ENCODE measurements at regions not wholly inside any gene's neighbourhood (a gene's known extent, or its start where the extent isn't known, plus 50 kb on each side); places are given as distances from the start of the nearest gene placed in this dataset.

GRCh38 chr9:31736581-31737179 lies 647.8 kb upstream of the ACO1 start:
- Histone ChIP-seq H4K20me1 (ENCODE audit: insufficient read depth, low read length) (no peaks in the 10 kb centered on the region), H3K4me2 (ENCODE audit: low read depth, low read length) (no peak overlapping the region), H2BK20ac (ENCODE audit: low read depth, low read length) (no peak overlapping the region), H2BK15ac (ENCODE audit: low read depth, low read length) (no peak overlapping the region), H3K27ac (ENCODE audit: insufficient read depth, low read length) (no peak overlapping the region), H4K8ac (ENCODE audit: low read depth in 2 of 2, low read length in 2 of 2) (no peak overlapping the region), H2BK5ac (ENCODE audit: low read depth, low read length, poor library complexity, severe bottlenecking) (no peak overlapping the region), H3K9ac (ENCODE audit: low read depth, low read length) (no peak overlapping the region), H3K9me1 (ENCODE audit: insufficient read depth, low read length) (no peaks in the 10 kb centered on the region), H3K79me1 (ENCODE audit: low read depth in 1 of 2, low read length in 2 of 2) (no peaks in the 10 kb centered on the region), H3K56ac (ENCODE audit: extremely low read depth, insufficient read depth, low read length) (no peak overlapping the region), H2BK120ac (ENCODE audit: low read depth, low read length) (no peak overlapping the region), H4K91ac (ENCODE audit: insufficient read depth, low read depth, low read length) (no peak overlapping the region), H4K5ac (ENCODE audit: low read depth, low read length) (no peak overlapping the region), H3K4ac (ENCODE audit: low read depth, low read length) (no peak overlapping the region), H3K18ac (ENCODE audit: low read depth, low read length) (no peak overlapping the region), H3K4me1 (ENCODE audit: control insufficient read depth, insufficient read depth, low read length) (no peaks in the 10 kb centered on the region), H3K36me3 (ENCODE audit: control insufficient read depth, insufficient read depth, low read length) (no peaks in the 10 kb centered on the region), H3K14ac (replicated peaks; ENCODE audit: low read depth, low read length) (no peak overlapping the region), H2AK5ac (ENCODE audit: low read depth, low read length) (no peak overlapping the region), H3K27me3 (ENCODE audit: control insufficient read depth, insufficient read depth, low read length) (no peaks in the 10 kb centered on the region), H3K23ac (ENCODE audit: low read depth, low read length) (no peak overlapping the region), H2AK9ac (replicated peaks; ENCODE audit: low read depth, low read length, poor library complexity) (no peak overlapping the region), H2AFZ (replicated peaks; ENCODE audit: low read length, poor library complexity) (no peak overlapping the region), H3K4me3 (ENCODE audit: insufficient read depth, low read depth, low read length) (no peak overlapping the region), H3K9me3 (ENCODE audit: control insufficient read depth, insufficient read depth, low read length) (no peaks in the 10 kb centered on the region)
- dilution Hi-C loops (cut with HindIII; ENCODE audit: low sequenced_read_pairs, unreplicated experiment) (no loop called here), intact Hi-C loops (cut with micrococcal nuclease) (no loop called here), in situ Hi-C loops (cut with MboI; ENCODE audit: low sequenced_read_pairs) (no loop called here)
- TF ChIP-seq MAZ (IDR thresholded peaks at IDR 0.05; ENCODE audit: borderline replicate concordance, low read depth, low read length), result no peak
- no TSS peak for BruUV-seq (replicated peaks)
- WGBS, 2 experiments (ENCODE audit: extremely low coverage in 2 of 2, insufficient read length in 1 of 2), result no CpG with 5 or more reads among the region's 1 CpG
- no peak for DNase-seq
- POLR2A ChIA-PET (ENCODE audit: unreplicated experiment), result no interaction called here
- CTCF ChIA-PET, result no interaction called here
- no peak for ATAC-seq (ENCODE audit: low read depth)
